ENCODE measurements at regions not wholly inside any gene's neighbourhood (a gene's known extent, or its start where the extent isn't known, plus 50 kb on each side); places are given as distances from the start of the nearest gene placed in this dataset.
A peak's percentile ranks its signal among the peaks of the same experiment; 100 is the strongest.
"Not testable (repeated sequence)": the region's sequence is repeated elsewhere in the genome, so short reads cannot be mapped to it uniquely, and the experiment has no call there.

DNA sequence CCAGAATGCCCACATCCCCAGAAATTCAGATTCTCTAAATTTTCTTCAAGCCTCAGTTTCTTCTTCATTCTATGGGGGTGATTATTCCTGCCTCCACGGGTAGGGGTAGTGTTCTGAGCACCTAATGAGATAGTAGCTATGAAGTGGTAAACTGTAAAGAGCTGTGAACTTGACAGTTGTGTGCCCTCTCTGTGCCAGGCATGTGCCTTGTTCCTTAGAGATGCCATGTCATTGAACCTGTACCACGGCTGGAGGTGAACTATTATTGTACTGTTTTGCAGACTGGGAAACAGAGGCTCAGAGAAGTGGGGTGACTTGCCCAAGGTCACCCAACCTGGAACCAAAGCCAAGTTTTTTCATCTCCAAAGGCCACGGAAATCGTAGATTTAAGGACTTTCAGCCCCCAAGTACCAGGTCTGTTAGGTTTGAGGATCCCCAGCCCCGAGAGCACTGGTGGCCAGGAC lies 67.7 kb upstream of the SIRPA start:
- DNase-seq (ENCODE audit: extremely low read depth, low read depth), result no peak

GRCh38 chr20:1825938-1826445 lies 69.2 kb upstream of the SIRPA start:
- no peak for DNase-seq (ENCODE audit: extremely low read depth, low read depth)

DNA sequence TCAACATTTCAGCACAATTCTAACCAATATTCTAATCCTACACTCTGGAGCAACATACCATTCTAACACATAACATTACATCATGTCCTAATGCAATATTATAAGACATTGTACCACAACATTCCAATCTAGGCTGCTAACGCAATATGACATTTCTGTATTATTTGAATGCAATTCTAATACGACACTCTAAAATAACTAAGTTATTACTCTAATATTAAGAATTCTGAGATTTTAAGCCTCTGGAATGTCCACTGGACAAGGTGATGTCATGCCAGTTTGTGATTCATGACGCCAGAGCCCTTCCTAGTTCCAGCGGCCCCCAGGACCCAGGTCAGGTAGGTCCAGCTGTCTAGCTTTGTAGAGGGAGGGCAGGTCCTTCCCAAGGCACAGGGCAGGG lies 69.7 kb upstream of the SIRPA start:
- DNase-seq (ENCODE audit: extremely low read depth, low read depth), result no peak

DNA sequence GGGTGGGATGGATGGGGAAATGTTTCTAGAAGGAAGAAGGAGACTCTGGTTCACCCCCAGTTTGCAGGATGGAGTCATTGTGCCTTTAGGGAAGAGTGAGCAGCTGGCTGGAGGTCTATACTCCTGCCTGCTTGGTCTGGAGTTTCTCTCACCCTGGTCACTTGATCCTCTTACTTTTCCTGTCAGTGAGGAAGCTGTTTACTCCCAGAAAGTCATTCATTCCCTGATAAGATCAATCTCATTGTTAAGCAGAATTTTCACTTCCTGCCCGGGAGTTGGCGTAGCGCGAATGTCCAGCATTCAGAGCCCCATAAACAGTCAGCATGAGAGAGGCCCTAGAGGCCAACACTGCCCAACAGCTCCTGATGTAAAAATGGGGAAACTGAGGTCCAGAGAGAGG lies 70.4 kb upstream of the SIRPA start:
- DNase-seq (ENCODE audit: extremely low read depth, low read depth), result no peak

DNA sequence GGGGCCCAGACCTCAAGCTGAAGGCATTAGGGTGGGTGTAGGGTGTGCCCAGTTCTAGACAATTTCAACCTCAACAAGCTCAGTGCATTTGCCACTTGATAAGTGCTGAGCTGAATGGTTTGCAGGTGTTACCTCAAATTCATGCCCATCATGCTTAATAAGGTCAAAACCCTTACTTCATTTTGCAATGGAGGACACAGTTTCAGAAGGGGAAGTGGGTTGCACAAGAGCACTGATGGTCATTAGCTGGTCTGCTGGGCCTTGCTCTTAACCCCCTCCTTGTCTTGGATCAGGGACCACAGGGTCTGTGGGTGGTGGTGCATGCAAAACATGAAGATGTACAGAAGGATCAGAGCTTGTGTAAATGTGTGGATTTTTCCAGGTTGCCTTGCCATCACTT lies 71.0 kb upstream of the SIRPA start:
- DNase-seq (ENCODE audit: extremely low read depth, low read depth), result no peak

DNA sequence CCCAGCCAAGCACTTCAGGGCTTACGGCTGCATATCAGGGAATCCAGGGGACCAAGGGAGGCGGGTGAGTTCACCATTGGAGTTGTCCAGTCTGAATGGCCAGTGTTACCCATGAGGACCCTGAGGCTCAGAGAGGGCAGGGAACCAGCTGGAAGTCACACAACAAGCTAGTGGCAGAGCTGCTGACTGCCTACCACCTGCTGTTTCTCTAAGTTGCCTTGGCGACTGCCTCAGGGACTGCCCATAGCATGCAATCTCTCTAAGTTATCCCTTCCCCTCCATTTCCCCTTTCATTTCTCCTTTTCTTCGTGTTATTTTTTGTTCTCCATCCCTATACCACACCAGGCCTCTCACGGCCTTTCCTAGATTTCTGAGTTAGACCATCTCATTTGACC lies 71.8 kb upstream of the SIRPA start:
- DNase-seq (ENCODE audit: extremely low read depth, low read depth), result no peak

GRCh38 chr20:1822564-1823449 lies 72.4 kb upstream of the SIRPA start:
- DNase-seq (ENCODE audit: extremely low read depth, low read depth), result no peak

DNA sequence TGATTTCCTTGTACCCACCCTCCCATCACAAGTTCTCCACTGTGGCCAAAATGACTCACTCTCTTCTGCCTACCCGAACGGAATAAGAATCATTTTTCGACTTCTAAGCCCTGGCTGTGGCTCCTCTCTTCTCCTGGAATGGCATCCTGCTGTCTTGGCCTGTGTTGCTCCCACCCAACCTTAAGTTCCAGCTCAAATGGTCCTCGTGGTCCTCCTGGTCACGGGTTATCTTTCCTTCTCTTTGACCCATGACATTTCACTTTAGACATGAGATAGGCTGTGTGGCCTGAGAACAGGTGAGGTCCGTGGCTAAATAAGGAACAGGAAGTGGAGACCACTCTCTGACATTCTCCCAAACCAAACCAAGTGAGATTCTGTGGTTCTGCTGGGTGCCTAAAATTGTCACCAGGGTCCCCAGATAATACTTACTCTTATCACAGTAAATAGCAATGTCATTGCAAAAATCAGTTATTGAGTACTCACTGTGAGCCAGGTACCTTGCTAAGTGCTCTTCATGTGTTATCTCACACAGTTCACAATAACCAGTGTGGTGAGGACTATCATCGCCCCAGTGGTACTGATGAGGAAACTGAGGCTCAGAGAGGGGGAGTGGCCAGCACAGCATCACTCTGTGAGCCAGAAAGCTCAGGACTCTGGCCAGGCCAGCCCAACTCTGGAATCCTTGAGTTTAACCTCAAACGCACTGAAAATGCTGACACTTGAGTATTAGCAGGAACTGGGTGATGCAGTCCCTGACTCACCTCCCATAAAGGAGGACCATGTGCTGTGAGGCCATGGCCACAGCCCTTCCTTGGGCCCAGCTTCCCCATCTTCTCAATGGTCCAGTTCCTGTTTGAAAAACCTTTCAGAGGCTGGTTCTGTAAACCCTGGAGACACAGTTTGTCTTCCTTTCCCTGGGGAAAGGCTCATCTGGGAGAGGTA lies 74.8 kb upstream of the SIRPA start:
- no peak for DNase-seq (ENCODE audit: extremely low read depth, low read depth)

DNA sequence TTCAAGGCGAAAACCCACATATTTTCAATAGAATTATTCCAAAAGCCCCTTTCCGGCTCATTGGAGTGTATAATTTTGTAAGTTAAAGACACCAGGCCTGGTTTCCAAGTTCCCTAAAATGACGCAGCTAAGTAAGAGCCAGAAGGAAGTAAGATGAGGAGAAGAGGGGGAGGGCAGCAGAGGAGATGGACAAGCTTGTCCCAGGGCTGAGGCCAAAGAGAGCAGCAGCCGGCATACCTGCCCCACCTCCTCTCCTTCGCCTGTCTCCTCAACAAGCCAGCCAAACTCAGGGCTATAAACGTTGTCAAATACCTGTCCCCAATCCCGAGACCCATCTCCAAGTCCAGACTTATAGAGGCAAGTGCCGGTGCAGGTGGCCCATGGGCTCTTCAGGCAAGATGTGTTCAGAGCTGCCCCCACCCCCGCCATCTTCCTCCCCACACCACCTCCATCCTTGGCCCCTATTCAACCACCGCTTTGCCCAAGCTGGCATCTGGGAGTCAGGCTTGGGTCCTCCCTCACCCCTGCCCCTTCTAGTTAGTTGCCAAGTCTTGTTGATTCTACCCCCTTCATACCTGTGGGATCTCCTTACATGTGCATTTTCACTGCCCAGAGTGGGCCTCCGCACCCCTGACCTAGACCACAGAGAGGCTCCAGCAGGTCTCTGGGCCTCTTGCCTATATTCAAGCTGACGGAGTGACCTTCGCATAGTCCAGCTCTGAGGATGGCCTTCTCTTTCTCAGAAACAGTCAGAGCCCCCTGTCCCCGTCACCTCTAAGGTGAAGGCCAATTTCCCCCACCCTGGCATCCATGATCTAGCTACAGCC lies 75.7 kb upstream of the SIRPA start:
- no peak for DNase-seq (ENCODE audit: extremely low read depth, low read depth)

DNA sequence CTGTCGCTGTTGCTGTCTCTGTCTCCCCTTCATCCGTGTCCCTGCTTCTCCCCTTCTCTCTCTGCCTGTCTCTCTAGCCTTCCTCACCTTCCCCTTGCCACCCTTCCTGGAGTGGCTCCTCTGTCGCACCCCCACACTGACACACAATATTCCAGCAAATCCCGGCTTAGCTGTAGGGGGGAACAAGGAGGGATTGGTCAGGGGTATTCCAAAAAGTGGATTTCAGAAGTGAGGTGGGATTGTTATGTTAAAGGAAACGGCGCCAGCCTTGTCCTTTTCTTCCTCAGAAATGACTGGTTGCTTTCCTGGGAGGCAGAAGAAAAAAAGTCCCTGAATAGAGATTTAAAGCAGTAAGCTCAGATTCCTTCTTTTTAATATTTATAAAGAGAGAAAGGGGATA lies 76.3 kb upstream of the SIRPA start:
- no peak for DNase-seq (ENCODE audit: extremely low read depth, low read depth)

GRCh38 chr20:1818247-1818840 lies 76.9 kb upstream of the SIRPA start:
- no peak for DNase-seq (ENCODE audit: extremely low read depth, low read depth)

- no peak for DNase-seq (ENCODE audit: extremely low read depth, low read depth)
Measured at GRCh38 chr20:1817577-1818211, 77.5 kb upstream of the SIRPA start.

DNA sequence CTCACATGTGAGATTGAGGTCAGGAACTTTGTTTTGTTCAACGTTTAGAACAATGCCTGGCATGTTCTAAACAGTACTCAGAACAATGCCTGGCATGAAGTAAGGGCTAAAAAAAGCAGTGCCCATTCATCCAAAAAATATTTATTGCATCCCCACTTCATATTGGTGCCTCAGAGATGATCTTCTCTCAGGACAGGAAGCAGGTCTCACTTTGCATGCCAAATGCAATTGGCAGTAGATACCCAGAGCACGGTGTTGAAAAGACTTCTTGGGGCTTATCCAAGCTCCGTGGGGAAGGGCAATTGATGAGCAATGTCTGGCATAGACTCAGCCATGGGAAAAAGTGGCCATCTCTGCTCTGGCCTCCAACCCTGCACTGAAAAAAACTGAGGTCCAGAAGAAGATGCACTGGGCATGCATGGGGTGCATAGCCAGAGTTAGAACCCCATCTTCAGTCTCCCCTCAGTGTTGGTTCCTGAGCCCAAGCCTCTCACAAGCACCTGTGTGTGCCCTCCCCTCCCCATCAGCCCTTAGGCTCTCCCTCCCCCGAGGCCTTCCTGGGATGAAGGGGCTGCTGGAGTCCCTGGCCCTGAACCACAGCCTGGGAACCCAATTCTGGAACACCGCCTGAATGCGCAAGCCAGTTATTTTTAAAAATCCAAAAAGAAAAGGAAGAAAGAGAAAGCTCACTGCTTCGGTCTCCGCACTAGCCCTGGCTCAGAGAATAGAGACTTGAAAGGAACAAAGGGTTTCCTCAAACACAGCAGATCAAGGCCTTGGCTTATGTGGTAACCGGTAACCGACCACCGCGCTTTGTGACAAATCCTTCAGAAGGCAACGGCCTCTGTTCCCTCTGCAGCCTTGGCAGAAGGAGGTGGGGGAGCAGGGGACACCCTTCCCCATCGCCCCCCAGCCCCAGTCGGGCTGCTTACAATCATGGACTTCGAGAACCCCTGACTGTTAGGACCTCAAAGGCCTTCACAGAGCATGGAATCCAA lies 78.5 kb upstream of the SIRPA start:
- no peak for DNase-seq (ENCODE audit: extremely low read depth, low read depth)

GRCh38 chr20:1815502-1816085 lies 79.6 kb upstream of the SIRPA start:
- DNase-seq (ENCODE audit: extremely low read depth, low read depth), result no peak

DNA sequence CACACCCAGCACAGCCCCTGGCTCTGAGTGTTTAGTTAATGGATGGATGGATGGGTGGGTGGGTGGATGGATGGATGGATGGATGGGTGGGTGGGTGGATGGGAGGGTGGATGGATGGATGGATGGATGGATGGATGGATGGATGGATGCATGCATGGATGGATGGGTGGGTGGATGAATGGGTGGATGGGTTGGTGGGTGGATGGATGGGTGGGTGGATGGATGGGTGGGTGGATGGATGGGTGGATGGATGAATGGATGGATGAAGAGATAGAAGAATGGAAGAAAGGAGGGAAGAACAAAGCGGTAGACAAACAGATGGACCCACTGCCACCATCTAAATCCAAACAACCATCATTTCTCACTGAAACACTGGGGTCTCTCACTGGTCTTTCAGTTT lies 80.3 kb upstream of the SIRPA start:
- not testable (repeated sequence) for DNase-seq (ENCODE audit: extremely low read depth, low read depth)

DNA sequence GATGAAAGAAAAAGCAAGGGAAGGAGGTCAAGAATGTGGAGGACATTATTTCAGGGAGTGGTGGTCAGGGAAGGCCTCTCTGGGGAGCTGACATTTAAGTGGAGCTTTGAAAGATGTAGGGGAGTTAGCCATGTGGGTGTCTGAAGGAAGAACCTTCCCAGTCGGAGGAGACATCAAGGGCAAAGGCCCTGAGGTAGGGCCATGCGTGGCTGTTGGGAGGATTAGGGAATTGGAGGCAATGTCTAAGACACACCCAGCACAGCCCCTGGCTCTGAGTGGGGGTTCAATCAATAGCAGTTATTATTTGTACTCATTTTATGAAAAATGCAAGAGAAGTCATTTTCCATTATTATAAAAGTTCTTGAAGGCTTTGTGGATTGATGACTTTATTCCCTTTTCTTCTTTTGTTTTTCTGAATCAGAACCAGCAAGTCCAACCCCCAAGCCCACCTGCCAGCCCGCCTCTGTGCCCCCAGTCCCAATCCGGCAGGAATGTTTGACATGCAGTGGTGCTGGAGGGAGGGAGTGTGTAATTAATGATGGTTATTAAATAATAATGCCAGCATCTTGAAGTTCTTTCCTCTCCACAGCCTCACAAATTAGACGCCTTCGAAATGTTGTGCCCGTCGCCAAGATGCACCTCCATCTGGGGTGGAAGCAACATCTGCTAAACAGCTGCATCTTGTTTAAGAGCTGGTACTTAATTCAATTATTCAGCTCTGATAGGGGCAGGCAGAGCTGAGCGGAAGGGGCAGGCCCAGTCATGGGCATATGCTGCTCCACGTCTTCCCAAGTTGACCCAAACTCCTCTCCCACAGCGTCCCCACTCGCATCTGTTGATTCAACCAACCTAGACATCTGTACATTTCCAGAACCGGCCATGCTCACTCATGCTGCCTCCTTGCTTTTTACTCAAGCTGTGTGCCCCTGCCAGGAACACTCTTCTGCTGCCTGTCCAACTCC lies 81.3 kb upstream of the SIRPA start:
- no peak for DNase-seq (ENCODE audit: extremely low read depth, low read depth)

DNA sequence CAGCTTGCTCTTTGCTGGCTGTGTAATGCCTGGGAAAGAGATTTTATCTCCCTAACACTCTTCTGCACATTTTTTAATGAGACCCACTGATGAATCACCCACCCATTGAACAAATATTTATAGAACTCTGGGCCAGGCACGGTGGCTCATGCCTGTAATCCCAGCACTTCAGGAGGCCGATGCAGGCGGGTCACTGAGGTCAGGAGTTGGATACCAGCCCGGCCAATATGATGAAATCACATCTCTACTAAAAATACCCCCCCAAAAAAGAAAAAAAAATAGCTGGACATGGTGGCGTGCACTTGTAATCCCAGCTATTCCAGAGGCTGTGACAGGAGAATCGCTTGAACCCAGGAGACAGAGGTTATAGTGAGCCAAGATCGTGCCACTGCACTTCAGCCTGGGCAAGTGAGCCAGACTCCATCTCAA lies 82.1 kb upstream of the SIRPA start:
- peak; percentile 59 for DNase-seq (ENCODE audit: extremely low read depth, low read depth)

All from NCI-H460 (cell line).